ENCODE measurements at regions not wholly inside any gene's neighbourhood (a gene's known extent, or its start where the extent isn't known, plus 50 kb on each side); places are given as distances from the start of the nearest gene placed in this dataset.

DNA sequence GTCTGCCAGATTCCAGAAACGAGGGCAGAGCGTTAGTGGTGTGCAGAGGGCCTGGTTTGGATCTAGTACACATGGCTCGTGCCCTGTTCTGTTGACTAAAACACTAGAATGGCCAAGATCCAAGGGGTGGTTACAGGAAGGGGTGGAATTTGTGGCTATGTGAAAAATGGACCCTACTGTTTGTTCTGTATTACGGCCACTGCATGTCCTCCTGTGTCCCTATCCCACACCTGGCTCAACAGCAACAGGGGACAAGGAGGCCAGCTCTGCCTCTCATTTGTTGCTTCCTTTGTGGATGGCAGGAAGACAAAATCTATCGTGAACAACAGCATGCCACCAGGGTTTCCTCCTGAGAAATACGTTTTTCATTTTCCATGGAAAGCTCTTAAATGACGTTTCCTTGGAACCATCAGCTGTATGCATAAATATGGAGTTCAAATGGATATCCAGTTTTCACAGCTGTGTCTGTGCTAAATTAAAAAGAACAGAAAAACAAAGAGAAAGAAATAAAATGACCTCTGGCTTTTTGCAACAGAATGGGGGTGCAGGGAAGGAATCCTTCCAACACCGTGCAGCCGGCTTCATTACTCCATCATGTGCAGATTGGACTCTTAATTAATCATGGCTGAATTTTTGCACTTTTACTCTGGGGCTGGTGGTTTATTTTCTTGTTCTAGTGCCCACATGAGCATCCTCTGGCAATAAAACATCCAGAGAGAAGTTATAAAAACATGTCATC lies 318.9 kb downstream of the CXCL12 start:
- TF ChIP-seq, protein P1, sequence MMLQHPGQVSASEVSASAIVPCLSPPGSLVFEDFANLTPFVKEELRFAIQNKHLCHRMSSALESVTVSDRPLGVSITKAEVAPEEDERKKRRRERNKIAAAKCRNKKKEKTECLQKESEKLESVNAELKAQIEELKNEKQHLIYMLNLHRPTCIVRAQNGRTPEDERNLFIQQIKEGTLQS (IDR thresholded peaks at IDR 0.05), result no peak
- TF ChIP-seq, protein P2, sequence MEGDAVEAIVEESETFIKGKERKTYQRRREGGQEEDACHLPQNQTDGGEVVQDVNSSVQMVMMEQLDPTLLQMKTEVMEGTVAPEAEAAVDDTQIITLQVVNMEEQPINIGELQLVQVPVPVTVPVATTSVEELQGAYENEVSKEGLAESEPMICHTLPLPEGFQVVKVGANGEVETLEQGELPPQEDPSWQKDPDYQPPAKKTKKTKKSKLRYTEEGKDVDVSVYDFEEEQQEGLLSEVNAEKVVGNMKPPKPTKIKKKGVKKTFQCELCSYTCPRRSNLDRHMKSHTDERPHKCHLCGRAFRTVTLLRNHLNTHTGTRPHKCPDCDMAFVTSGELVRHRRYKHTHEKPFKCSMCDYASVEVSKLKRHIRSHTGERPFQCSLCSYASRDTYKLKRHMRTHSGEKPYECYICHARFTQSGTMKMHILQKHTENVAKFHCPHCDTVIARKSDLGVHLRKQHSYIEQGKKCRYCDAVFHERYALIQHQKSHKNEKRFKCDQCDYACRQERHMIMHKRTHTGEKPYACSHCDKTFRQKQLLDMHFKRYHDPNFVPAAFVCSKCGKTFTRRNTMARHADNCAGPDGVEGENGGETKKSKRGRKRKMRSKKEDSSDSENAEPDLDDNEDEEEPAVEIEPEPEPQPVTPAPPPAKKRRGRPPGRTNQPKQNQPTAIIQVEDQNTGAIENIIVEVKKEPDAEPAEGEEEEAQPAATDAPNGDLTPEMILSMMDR (IDR thresholded peaks at IDR 0.05; ENCODE audit: low read depth, low read length, missing input control), result no peak
- TF ChIP-seq RXRA (IDR thresholded peaks at IDR 0.05) (peak in 1 of 2 donors; percentile 12), HNF4G (IDR thresholded peaks at IDR 0.05) (no peak), HNF4A (conservative IDR thresholded peaks at IDR 0.05) (peak in 1 of 2 donors; percentile 9), SP1 (IDR thresholded peaks at IDR 0.05) (peak; percentile 27), FOXA1 (IDR thresholded peaks at IDR 0.05) (no peak), TAF1 (conservative IDR thresholded peaks at IDR 0.05) (no peak), YY1 (IDR thresholded peaks at IDR 0.05) (no peak)
- TF ChIP-seq, protein P3, sequence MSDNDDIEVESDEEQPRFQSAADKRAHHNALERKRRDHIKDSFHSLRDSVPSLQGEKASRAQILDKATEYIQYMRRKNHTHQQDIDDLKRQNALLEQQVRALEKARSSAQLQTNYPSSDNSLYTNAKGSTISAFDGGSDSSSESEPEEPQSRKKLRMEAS (IDR thresholded peaks at IDR 0.05), result no peak

All from liver (tissue), 3 donors.